Smooth muscle cell (in vitro differentiated cells): ENCODE measurements at regions not wholly inside any gene's neighbourhood (a gene's known extent, or its start where the extent isn't known, plus 50 kb on each side); places are given as distances from the start of the nearest gene placed in this dataset.
A peak's percentile ranks its signal among the peaks of the same experiment; 100 is the strongest.

Source experiments
- DNase-seq: peaks from one replicate; lab custom pipeline; 2025; ENCODE audit not compliant: unreplicated experiment; lab: John Stamatoyannopoulos, UW
- H2AFZ ChIP-seq: fragments of 200-600 bp; sonication (generic); 2 replicates; pipeline ENCODE4 v1.6.0; 2016; ENCODE audit warnings: antibody characterized with exemption, low read depth, mild to moderate bottlenecking
- H3F3A ChIP-seq: fragments of 200-600 bp; sonication (generic); 2 replicates; pipeline ENCODE4 v1.6.0; 2017; ENCODE audit warnings: antibody characterized with exemption, low read depth
- H3K27ac ChIP-seq: fragments of 200-600 bp; sonication (generic); 2 replicates; pipeline ENCODE4 v1.5.1; 2016; ENCODE audit warnings: low read depth, mild to moderate bottlenecking
- H3K27me3 ChIP-seq: fragments of 200-600 bp; sonication (generic); 2 replicates; pipeline ENCODE4 v1.6.1; 2016; ENCODE audit warnings: low read depth, mild to moderate bottlenecking
- H3K36me3 ChIP-seq: fragments of 200-600 bp; sonication (generic); 2 replicates; pipeline ENCODE4 v1.5.1; 2016; ENCODE audit warnings: low read depth
- H3K4me1 ChIP-seq: fragments of 200-600 bp; sonication (generic); 2 replicates; pipeline ENCODE4 v1.5.1; 2016; ENCODE audit warnings: low read depth
- H3K4me2 ChIP-seq: fragments of 200-600 bp; sonication (generic); 2 replicates; pipeline ENCODE4 v1.6.0; 2016; ENCODE audit warnings: mild to moderate bottlenecking
- H3K4me3 ChIP-seq: fragments of 200-600 bp; sonication (generic); 2 replicates; pipeline ENCODE4 v1.5.1; 2016; ENCODE audit warnings: mild to moderate bottlenecking
- H3K79me2 ChIP-seq: fragments of 200-600 bp; sonication (generic); 2 replicates; pipeline ENCODE4 v1.6.0; 2016; ENCODE audit warnings: low read depth, mild to moderate bottlenecking
- H3K9ac ChIP-seq: fragments of 200-600 bp; sonication (generic); 2 replicates; pipeline ENCODE4 v1.6.0; 2016; ENCODE audit warnings: low read depth
- H3K9me3 ChIP-seq: fragments of 200-600 bp; sonication (generic); replicated peaks from 2 replicates; pipeline ENCODE4 v1.5.1; 2016; ENCODE audit warnings: low read depth
- H4K20me1 ChIP-seq: fragments of 200-600 bp; sonication (generic); 2 replicates; pipeline ENCODE4 v1.6.0; 2016; ENCODE audit warnings: low read depth
- CTCF ChIP-seq: fragments of 200-600 bp; sonication (generic); IDR thresholded peaks from 2 replicates; pipeline ENCODE4 v1.5.1; 2017; ENCODE audit warnings: borderline replicate concordance, mild to moderate bottlenecking, antibody characterized with exemption; ENCODE audit not compliant: insufficient read depth, poor library complexity, severe bottlenecking
- WGBS: methylation state at CpG from one replicate; pipeline ENCODE4 v1.1.7; 2016; ENCODE audit warnings: low lambda C conversion rate; 5-methylcytosine and 5-hydroxymethylcytosine counted together

GRCh38 chr13:42685751-42686150 is 95.6 kb upstream of the FAM216B start:
- Histone ChIP-seq H3F3A (no peaks in the 10 kb centered on the region), H3K79me2 (no peaks in the 10 kb centered on the region), H3K4me1 (no peaks in the 10 kb centered on the region), H3K4me2 (no peak overlapping the region), H3K9ac (no peak overlapping the region), H2AFZ (no peak overlapping the region), H4K20me1 (no peaks in the 10 kb centered on the region), H3K27me3 (no peaks in the 10 kb centered on the region), H3K9me3 (no peaks in the 10 kb centered on the region), H3K27ac (no peak overlapping the region), H3K4me3 (no peak overlapping the region), H3K36me3 (no peaks in the 10 kb centered on the region)
- 95% methylated on average over 4 of the region's 4 CpGs for WGBS
- TF ChIP-seq CTCF, result no peak
- no peak for DNase-seq

GRCh38 chr13:42686165-42686564 is 95.2 kb upstream of the FAM216B start:
- Histone ChIP-seq H3K9ac (no peak overlapping the region), H3K4me3 (no peak overlapping the region), H2AFZ (no peak overlapping the region), H3K4me2 (no peak overlapping the region), H3K36me3 (no peaks in the 10 kb centered on the region), H3K4me1 (no peaks in the 10 kb centered on the region), H3K27ac (no peak overlapping the region), H3K9me3 (no peaks in the 10 kb centered on the region), H3F3A (no peaks in the 10 kb centered on the region), H3K79me2 (no peaks in the 10 kb centered on the region), H4K20me1 (no peaks in the 10 kb centered on the region), H3K27me3 (no peaks in the 10 kb centered on the region)
- no peak for TF ChIP-seq CTCF
- no peak for DNase-seq

GRCh38 chr13:42688821-42689220 is 92.6 kb upstream of the FAM216B start:
- H3F3A ChIP-seq, result no peaks in the 10 kb centered on the region
- DNase-seq, result no peak

More at GRCh38 chr13:42688821-42689220, 92.6 kb upstream of the FAM216B start:
- H3K27ac ChIP-seq, result no peak overlapping the region
- H3K79me2 ChIP-seq, result no peaks in the 10 kb centered on the region
- H2AFZ ChIP-seq, result peak overlapping the region; percentile 19
- no peaks in the 10 kb centered on the region for H3K36me3 ChIP-seq
- H3K27me3 ChIP-seq, result no peaks in the 10 kb centered on the region
- no peak for TF ChIP-seq CTCF
- H3K4me3 ChIP-seq, result no peak overlapping the region
- H3K4me1 ChIP-seq, result no peaks in the 10 kb centered on the region
- H3K9ac ChIP-seq, result no peak overlapping the region
- H3K4me2 ChIP-seq, result no peak overlapping the region
- 14% methylated on average over 4 of the region's 4 CpGs for WGBS
- H3K9me3 ChIP-seq, result no peaks in the 10 kb centered on the region
- no peaks in the 10 kb centered on the region for H4K20me1 ChIP-seq
